GM21390 (cell line): ENCODE measurements at regions not wholly inside any gene's neighbourhood (a gene's known extent, or its start where the extent isn't known, plus 50 kb on each side); places are given as distances from the start of the nearest gene placed in this dataset.
A peak's percentile ranks its signal among the peaks of the same experiment; 100 is the strongest.
"Not testable (repeated sequence)": the region's sequence is repeated elsewhere in the genome, so short reads cannot be mapped to it uniquely, and the experiment has no call there.

ENCODE experiments used
- ATAC-seq: cut with Tn5 transposase; IDR thresholded peaks from one replicate; pipeline ENCODE4 v1.9.1; 2021; ENCODE audit not compliant: unreplicated experiment

GRCh38 chr10:107994621-107995270 is 830.2 kb upstream of the SORCS1 start:
- ATAC-seq = peak; percentile 56

- no peak for ATAC-seq
These were observed 822.1 kb upstream of the SORCS1 start for GRCh38 chr10:107986571-107986970.

GRCh38 chr10:107984581-107984980 is 820.1 kb upstream of the SORCS1 start:
- ATAC-seq = no peak

GRCh38 chr10:107984149-107984548 is 819.6 kb upstream of the SORCS1 start:
- no peak for ATAC-seq

- ATAC-seq = no peak
These were observed 813.9 kb upstream of the SORCS1 start for GRCh38 chr10:107978455-107978854.

- ATAC-seq = no peak
These were observed 807.5 kb upstream of the SORCS1 start for GRCh38 chr10:107971973-107972372.

- no peak for ATAC-seq
These were observed 806.9 kb upstream of the SORCS1 start for GRCh38 chr10:107971411-107971810.

GRCh38 chr10:107970512-107970911 is 806.0 kb upstream of the SORCS1 start:
- no peak for ATAC-seq

- no peak for ATAC-seq
These were observed 805.4 kb upstream of the SORCS1 start for GRCh38 chr10:107969936-107970335.

- ATAC-seq = no peak
These were observed 802.3 kb upstream of the SORCS1 start for GRCh38 chr10:107966826-107967225.

GRCh38 chr10:107952649-107953556 is 788.4 kb upstream of the SORCS1 start:
- ATAC-seq = no peak

- not testable (repeated sequence) for ATAC-seq
These were observed 786.0 kb upstream of the SORCS1 start for GRCh38 chr10:107950411-107951062.

- no peak for ATAC-seq
These were observed 778.3 kb upstream of the SORCS1 start for GRCh38 chr10:107942826-107943225.

- no peak for ATAC-seq
These were observed 768.6 kb upstream of the SORCS1 start for GRCh38 chr10:107933076-107933475.

GRCh38 chr10:107931808-107932207 is 767.3 kb upstream of the SORCS1 start:
- no peak for ATAC-seq

GRCh38 chr10:107930037-107930436 is 765.5 kb upstream of the SORCS1 start:
- no peak for ATAC-seq

GRCh38 chr10:107924458-107924857 is 760.0 kb upstream of the SORCS1 start:
- ATAC-seq = no peak

- no peak for ATAC-seq
These were observed 755.2 kb upstream of the SORCS1 start for GRCh38 chr10:107919626-107920235.

- no peak for ATAC-seq
These were observed 753.7 kb upstream of the SORCS1 start for GRCh38 chr10:107918171-107918570.

- ATAC-seq = no peak
These were observed 750.7 kb upstream of the SORCS1 start for GRCh38 chr10:107915215-107915610.

GRCh38 chr10:107914450-107915214 is 750.1 kb upstream of the SORCS1 start:
- ATAC-seq = no peak
